Stomach (tissue), 8 donors: ENCODE measurements at regions not wholly inside any gene's neighbourhood (a gene's known extent, or its start where the extent isn't known, plus 50 kb on each side); places are given as distances from the start of the nearest gene placed in this dataset.

Source experiments
- DNase-seq, 2 donors: peaks; one replicate each; pipeline versions ENCODE4 v3.0.0 to v3.0.0-alpha.2; 2013 to 2019
- H3K27ac ChIP-seq, 5 donors: fragments of 200-600 bp in 4 of 5; sonication (generic) in 4 of 5; one replicate each; pipeline ENCODE4 v1.5.1; 2013 to 2019; ENCODE audit warnings: mild to moderate bottlenecking in 1 of 5, moderate library complexity in 1 of 5
- H3K27me3 ChIP-seq, 3 donors: fragments of 200-600 bp; sonication (generic); one replicate each; pipeline ENCODE4 v1.5.1; 2017 to 2019; ENCODE audit warnings: mixed run types in 1 of 3
- H3K36me3 ChIP-seq, 4 donors: fragments of 200-600 bp; sonication (generic); 1 replicate in 3 of 4; 2 replicates in 1 of 4; pipeline ENCODE4 v1.5.1; 2016 to 2019
- H3K4me1 ChIP-seq, 4 donors: fragments of 200-600 bp; sonication (generic); one replicate each; pipeline ENCODE4 v1.5.1; 2016 to 2019
- H3K4me3 ChIP-seq, 4 donors: fragments of 200-600 bp; sonication (generic) in 3 of 4; one replicate each; pipeline ENCODE4 v1.5.1; 2016 to 2019; ENCODE audit warnings: mild to moderate bottlenecking in 1 of 4
- H3K9me3 ChIP-seq, 4 donors: fragments of 200-600 bp; sonication (generic); one replicate each; pipeline ENCODE4 v1.5.1; 2016 to 2019
- CTCF ChIP-seq, 7 experiments: fragments of 450-650 bp in 4 of 7; fragments of 200-600 bp in 3 of 7; sonication (generic) in 3 of 7; IDR thresholded peaks; one replicate each; pipeline ENCODE4 v1.5.1; 2016 to 2019; ENCODE audit warnings: antibody characterized with exemption in 7 of 7, control low read depth in 2 of 7, mild to moderate bottlenecking in 1 of 7
- EP300 ChIP-seq: sonication (generic); formaldehyde crosslinking; IDR thresholded peaks from one replicate; pipeline ENCODE4 v1.6.1; 2017; ENCODE audit warnings: antibody characterized with exemption
- POLR2A ChIP-seq, 4 donors: fragments of 450-650 bp; IDR thresholded peaks; one replicate each; pipeline ENCODE4 v1.6.1; 2016; ENCODE audit warnings: antibody characterized with exemption in 4 of 4, control low read depth in 2 of 4, mild to moderate bottlenecking in 1 of 4, moderate library complexity in 1 of 4
- POLR2AphosphoS5 ChIP-seq, 3 donors: sonication (generic); formaldehyde crosslinking; IDR thresholded peaks; one replicate each; pipeline ENCODE4 v1.6.1; 2016; ENCODE audit warnings: antibody characterized with exemption in 3 of 3
- WGBS, 5 donors: extraction: QIAGEN DNeasy Blood & Tissue Kit in 3 of 5; methylation state at CpG; one replicate each; pipeline versions ENCODE4 v1.1.5 to v1.1.7; 2013 to 2018; 5-methylcytosine and 5-hydroxymethylcytosine counted together
- intact Hi-C: fragments of 100-400 bp; cut with DNase I; formaldehyde crosslinking; loops from one replicate; pipeline ENCODE4 v1.15.1; 2023; ENCODE audit warnings: low total_unique reads
- donor health status: healthy with polysubstance abuse.
- donor health status: Bipolar disorder and iron deficiency.
- donor health status: healthy.

DNA sequence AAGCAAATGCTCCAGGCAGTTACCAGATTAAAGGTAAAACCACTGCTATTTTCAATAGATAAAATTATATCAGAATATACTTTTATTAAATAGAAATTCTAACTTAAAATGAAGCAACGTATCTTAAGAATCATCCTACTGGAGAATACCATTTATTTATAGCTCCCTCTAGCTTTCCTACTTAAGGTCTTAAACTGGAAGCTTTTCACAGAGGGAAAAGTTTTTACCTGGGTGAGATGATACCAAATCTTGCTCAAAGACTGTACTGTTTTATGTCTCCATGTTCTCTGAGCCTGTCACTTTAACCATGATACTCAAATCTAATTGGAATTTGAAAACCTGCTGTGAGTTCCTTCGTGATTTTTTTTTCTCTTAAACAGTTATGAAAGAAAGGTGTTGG, 291.8 kb downstream of the AASDHPPT start:
- TF ChIP-seq CTCF (IDR thresholded peaks at IDR 0.05) (no peak), POLR2AphosphoS5 (IDR thresholded peaks at IDR 0.05) (no peak), EP300 (no peak), POLR2A (IDR thresholded peaks at IDR 0.05) (no peak)
- no peak overlapping the region for H3K27ac ChIP-seq
- 31 to 47% (median 43%) methylated on average over 2 of the region's 2 CpGs for WGBS, 5 donors

DNA sequence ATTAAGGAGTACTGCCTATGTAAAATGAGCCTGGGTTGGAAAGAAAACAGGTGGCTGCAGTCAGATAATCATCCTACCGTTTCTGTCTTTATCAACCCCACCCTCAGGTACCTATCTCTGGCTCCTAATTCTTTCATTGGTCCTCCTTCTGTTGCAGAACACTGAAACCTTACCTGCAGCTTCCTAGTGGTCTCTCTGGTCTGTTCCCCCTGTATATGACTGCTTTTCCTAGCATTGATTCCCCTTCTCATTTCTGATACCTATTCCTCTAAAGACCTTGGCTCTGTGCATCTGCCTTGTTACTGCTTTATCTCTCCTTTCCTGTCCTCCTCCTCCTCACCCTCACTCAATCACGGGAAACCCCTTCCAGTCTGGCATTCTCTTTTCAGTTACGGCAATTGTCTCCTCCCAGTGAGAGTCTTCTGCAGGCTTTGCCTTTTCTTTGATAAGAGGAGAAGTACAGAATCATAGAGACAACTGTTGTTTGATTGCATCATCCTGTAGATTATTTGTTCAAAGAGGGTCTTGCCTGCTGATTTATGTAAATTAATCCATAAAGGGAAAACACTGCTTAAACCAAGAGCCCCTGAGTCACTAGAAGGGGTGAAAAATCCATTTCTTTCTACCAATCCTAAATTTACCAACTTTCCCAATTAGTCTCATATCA, 301.2 kb downstream of the AASDHPPT start:
- TF ChIP-seq CTCF (IDR thresholded peaks at IDR 0.05) (no peak), EP300 (no peak), POLR2AphosphoS5 (IDR thresholded peaks at IDR 0.05) (no peak), POLR2A (IDR thresholded peaks at IDR 0.05) (no peak)
- H3K4me1 ChIP-seq = no peaks in the 10 kb centered on the region
- no peaks in the 10 kb centered on the region for H3K9me3 ChIP-seq
- no peaks in the 10 kb centered on the region for H3K27me3 ChIP-seq
- H3K27ac ChIP-seq = no peak overlapping the region
- no peaks in the 10 kb centered on the region for H3K36me3 ChIP-seq
- 47 to 67% (median 55%) methylated on average over 3 of the region's 3 CpGs for WGBS, 5 donors
- H3K4me3 ChIP-seq = no peak overlapping the region
- intact Hi-C loops = no loop called here
- no peak for DNase-seq

More for the DNA sequence above, 291.8 kb downstream of the AASDHPPT start:
- DNase-seq = no peak
- Histone ChIP-seq H3K36me3 (no peaks in the 10 kb centered on the region), H3K9me3 (no peaks in the 10 kb centered on the region), H3K27me3 (no peaks in the 10 kb centered on the region), H3K4me1 (no peaks in the 10 kb centered on the region), H3K4me3 (no peak overlapping the region)
- intact Hi-C loops = no loop called here

DNA sequence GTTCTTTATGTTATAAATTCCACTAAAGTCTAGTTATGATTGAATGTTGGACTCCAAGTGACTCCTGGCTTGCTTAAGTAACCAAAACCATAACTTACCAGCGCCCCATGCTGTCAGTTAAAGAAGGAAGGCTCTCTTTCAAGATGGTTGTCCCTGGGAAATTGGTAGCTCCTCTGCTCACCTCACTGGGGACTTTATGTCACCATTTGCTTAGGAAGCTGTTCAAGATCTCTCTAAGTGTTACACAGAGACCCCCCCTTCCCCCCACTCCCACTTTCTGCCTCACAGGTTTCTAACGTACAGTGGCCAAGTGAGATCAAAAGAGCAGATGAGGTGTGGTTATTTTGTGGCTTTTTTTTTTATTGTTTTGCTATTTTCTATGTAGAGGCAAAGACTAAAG, 301.8 kb downstream of the AASDHPPT start:
- no peak overlapping the region for H3K4me3 ChIP-seq
- WGBS, 5 donors = 66 to 81% (median 77%) methylated on average over 2 of the region's 2 CpGs
- no peak for DNase-seq

GRCh38 chr11:106379712-106380111, 302.2 kb downstream of the AASDHPPT start:
- TF ChIP-seq POLR2AphosphoS5 (IDR thresholded peaks at IDR 0.05) = no peak
- no peak for TF ChIP-seq CTCF (IDR thresholded peaks at IDR 0.05)
- no peak for TF ChIP-seq POLR2A (IDR thresholded peaks at IDR 0.05)
- no peak for TF ChIP-seq EP300
- Histone ChIP-seq H3K36me3 (no peaks in the 10 kb centered on the region), H3K9me3 (no peaks in the 10 kb centered on the region), H3K4me1 (no peaks in the 10 kb centered on the region), H3K4me3 (no peak overlapping the region), H3K27me3 (no peaks in the 10 kb centered on the region), H3K27ac (no peak overlapping the region)
- intact Hi-C loops = no loop called here
- WGBS, 5 donors = 64 to 83% (median 77%) methylated on average over 1 of the region's 1 CpG
- no peak for DNase-seq

More for the DNA sequence above, 301.8 kb downstream of the AASDHPPT start:
- H3K27me3 ChIP-seq = no peaks in the 10 kb centered on the region
- H3K27ac ChIP-seq = no peak overlapping the region
- no peak for TF ChIP-seq POLR2A (IDR thresholded peaks at IDR 0.05)
- no peak for TF ChIP-seq CTCF (IDR thresholded peaks at IDR 0.05)
- no peak for TF ChIP-seq POLR2AphosphoS5 (IDR thresholded peaks at IDR 0.05)
- TF ChIP-seq EP300 = no peak
- intact Hi-C loops = no loop called here
- H3K9me3 ChIP-seq = no peaks in the 10 kb centered on the region
- no peaks in the 10 kb centered on the region for H3K4me1 ChIP-seq
- no peaks in the 10 kb centered on the region for H3K36me3 ChIP-seq
